Kidney glomerular epithelial cell (primary cell): ENCODE measurements at regions not wholly inside any gene's neighbourhood (a gene's known extent, or its start where the extent isn't known, plus 50 kb on each side); places are given as distances from the start of the nearest gene placed in this dataset.

Source experiments
- DNase-seq: peaks from one replicate; lab custom pipeline; 2025; lab: John Stamatoyannopoulos, UW

GRCh38 chr2:150312271-150312670 is 175.2 kb downstream of the RND3 start:
- DNase-seq: no peak

- DNase-seq: no peak
These were observed 178.0 kb downstream of the RND3 start for GRCh38 chr2:150309311-150310080.

- DNase-seq: no peak
These were observed 180.2 kb downstream of the RND3 start for GRCh38 chr2:150307258-150307657.

- DNase-seq: no peak
These were observed 184.2 kb downstream of the RND3 start for GRCh38 chr2:150303281-150303680.

GRCh38 chr2:150298571-150299305 is 188.7 kb downstream of the RND3 start:
- DNase-seq: no peak

- DNase-seq: peak; percentile 32
These were observed 190.5 kb downstream of the RND3 start for GRCh38 chr2:150296770-150297546.

GRCh38 chr2:150295544-150295943 is 191.9 kb downstream of the RND3 start:
- no peak for DNase-seq

- DNase-seq: no peak
These were observed 193.7 kb downstream of the RND3 start for GRCh38 chr2:150293771-150294170.

GRCh38 chr2:150292807-150293206 is 194.7 kb downstream of the RND3 start:
- DNase-seq: no peak

GRCh38 chr2:150292192-150292591 is 195.3 kb downstream of the RND3 start:
- DNase-seq: no peak

GRCh38 chr2:150286730-150287362 is 200.6 kb downstream of the RND3 start:
- DNase-seq: no peak

- DNase-seq: no peak
These were observed 203.4 kb downstream of the RND3 start for GRCh38 chr2:150284116-150284515.

- no peak for DNase-seq
These were observed 204.6 kb downstream of the RND3 start for GRCh38 chr2:150282771-150283371.

- DNase-seq: no peak
These were observed 205.1 kb downstream of the RND3 start for GRCh38 chr2:150282357-150282756.

GRCh38 chr2:150280231-150280630 is 207.2 kb downstream of the RND3 start:
- no peak for DNase-seq

GRCh38 chr2:150279686-150280085 is 207.8 kb downstream of the RND3 start:
- DNase-seq: no peak

- no peak for DNase-seq
These were observed 210.7 kb downstream of the RND3 start for GRCh38 chr2:150276737-150277136.

GRCh38 chr2:150274108-150274507 is 213.4 kb downstream of the RND3 start:
- no peak for DNase-seq

- peak; percentile 30 for DNase-seq
These were observed 215.3 kb downstream of the RND3 start for GRCh38 chr2:150271952-150272802.

- DNase-seq: no peak
These were observed 219.6 kb downstream of the RND3 start for GRCh38 chr2:150267651-150268415.
